GM12865 (cell line): ENCODE measurements at regions not wholly inside any gene's neighbourhood (a gene's known extent, or its start where the extent isn't known, plus 50 kb on each side); places are given as distances from the start of the nearest gene placed in this dataset.

Experiments
- DNase-seq: peaks from one replicate; pipeline ENCODE4 v3.0.0; 2010; ENCODE audit warnings: low read depth
- H3K4me3 ChIP-seq: 2 replicates; pipeline ENCODE4 v1.5.1; 2011; ENCODE audit warnings: mild to moderate bottlenecking, low read depth, low read length, control low read depth
- TF ChIP-seq, protein P1 (sequence below): IDR thresholded peaks from 2 replicates; pipeline ENCODE4 v1.5.1; 2011; ENCODE audit warnings: low read length, control low read depth, low read depth, inconsistent platforms; ENCODE audit not compliant: insufficient read depth; ENCODE audit errors: missing control alignments

DNA sequence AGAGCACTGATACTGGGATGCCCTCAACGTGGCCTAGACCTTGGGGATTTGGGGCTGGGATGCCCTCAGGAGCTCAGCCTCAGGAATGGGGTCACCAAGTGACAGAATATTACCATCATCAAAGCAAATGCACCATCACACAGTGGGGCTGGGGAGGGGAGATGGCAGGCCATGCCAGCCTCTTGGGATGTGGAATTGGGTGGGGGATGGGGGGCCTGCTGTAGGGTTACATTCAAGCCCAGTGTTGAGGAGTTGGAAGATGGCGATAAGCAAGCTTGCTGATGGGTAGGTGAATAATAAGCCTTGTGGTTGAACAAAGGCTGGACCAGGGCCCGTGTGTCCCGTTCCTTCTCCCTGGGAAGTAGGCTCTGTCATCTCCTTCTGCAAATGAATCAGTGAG is 69.1 kb upstream of the GPR12 start:
- TF ChIP-seq, protein P1, sequence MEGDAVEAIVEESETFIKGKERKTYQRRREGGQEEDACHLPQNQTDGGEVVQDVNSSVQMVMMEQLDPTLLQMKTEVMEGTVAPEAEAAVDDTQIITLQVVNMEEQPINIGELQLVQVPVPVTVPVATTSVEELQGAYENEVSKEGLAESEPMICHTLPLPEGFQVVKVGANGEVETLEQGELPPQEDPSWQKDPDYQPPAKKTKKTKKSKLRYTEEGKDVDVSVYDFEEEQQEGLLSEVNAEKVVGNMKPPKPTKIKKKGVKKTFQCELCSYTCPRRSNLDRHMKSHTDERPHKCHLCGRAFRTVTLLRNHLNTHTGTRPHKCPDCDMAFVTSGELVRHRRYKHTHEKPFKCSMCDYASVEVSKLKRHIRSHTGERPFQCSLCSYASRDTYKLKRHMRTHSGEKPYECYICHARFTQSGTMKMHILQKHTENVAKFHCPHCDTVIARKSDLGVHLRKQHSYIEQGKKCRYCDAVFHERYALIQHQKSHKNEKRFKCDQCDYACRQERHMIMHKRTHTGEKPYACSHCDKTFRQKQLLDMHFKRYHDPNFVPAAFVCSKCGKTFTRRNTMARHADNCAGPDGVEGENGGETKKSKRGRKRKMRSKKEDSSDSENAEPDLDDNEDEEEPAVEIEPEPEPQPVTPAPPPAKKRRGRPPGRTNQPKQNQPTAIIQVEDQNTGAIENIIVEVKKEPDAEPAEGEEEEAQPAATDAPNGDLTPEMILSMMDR: no peak
- DNase-seq: no peak
- no peak overlapping the region for H3K4me3 ChIP-seq

DNA sequence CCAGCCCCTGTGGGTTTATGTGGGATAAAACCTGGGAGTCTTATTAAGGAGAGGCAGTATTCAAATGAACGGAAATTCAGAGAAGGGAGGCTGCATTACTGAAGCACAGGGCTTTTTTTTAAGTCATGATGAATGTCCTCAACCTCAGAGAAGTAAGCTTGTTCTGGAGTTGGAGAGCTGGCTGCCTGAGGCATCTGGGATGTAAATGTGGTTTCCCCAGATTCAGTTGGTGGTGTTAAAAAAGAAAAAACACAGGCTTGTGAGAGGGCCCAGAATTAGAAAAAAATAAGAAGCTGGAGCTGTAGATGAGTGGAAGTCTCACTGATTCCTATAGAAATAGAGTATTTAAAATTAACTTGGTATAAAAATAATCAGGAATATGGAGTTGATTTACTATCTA is 64.0 kb upstream of the GPR12 start:
- TF ChIP-seq, protein P1: no peak
- H3K4me3 ChIP-seq: no peak overlapping the region
- DNase-seq: no peak

DNA sequence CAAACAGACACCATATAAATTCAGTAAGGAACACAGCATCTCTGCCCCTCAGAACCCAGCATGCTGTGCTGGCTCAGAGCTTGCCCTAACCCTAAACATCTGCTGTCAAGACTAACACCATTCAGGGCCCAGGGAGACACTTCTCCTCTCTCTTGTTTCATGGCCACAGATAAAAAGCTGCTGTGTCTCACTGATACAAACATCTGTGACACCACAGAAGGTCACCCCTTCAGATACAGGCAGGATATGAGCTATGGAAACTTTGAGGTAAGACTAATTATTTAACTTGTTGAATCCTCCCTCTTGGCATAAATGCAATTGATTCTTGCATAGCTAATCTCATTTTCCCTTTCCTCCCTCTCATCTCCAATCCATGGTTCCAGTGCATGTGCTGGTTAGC is 61.6 kb upstream of the GPR12 start:
- no peak for DNase-seq
- TF ChIP-seq, protein P1: no peak
- H3K4me3 ChIP-seq: no peak overlapping the region

DNA sequence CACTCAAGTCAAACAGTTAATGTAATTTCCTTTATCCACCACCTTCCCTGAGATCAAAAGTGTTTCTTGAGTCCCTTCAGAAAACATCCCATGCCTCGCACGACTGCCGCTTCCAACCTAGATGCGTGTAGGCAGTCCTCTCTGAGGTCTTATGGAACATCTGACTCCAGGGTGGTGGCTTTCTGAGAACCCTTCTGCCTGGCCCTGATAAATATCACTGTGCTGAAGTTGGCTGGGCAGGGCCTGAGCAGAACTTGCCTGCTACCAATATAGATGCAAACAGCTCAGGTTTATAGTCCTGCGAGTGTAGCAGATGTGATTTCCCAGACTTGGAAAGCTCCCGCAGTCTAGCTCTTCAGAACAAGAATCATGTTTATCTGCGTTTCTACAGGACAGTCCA is 61.1 kb upstream of the GPR12 start:
- H3K4me3 ChIP-seq: no peak overlapping the region
- DNase-seq: no peak
- TF ChIP-seq, protein P1: no peak

DNA sequence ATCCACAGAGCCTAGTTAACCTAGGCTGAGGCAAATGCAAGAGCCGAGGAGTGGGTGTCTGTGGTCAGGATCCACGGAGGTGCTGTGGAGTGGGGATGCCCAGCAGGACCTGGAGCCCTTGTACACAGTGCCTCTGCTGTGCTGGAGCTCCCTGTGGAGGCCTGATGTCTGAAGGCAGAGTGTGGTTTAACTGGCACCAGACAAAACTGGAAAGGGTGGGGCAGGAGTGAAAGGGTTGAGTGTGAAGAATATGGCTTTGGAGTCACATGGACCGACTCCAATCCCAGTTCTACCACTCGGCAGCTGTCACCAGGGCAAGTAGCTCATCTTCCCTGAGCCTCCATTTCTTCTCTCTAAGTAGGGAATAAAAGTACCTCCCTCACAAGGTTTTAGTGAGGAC is 60.3 kb upstream of the GPR12 start:
- no peak for DNase-seq
- H3K4me3 ChIP-seq: no peak overlapping the region
- TF ChIP-seq, protein P1: no peak

DNA sequence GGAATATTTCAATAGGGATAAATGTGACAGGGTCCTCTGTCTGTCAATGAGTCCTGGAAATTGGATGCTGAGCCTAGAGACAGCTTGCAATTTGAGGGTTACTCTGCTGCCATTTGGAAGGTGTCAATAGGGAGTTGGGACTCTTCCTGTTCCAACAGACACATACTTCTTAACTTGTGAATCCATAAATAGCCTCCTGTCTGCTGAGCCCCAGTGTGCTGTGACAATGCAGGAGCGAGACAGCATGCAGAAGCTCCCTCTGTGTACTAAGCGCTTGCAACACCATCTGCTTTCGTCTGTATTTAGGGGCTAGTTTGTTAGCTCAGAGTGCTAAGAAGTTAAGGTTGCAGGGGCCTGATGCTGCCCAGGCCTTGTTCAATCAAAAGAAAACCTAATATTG is 58.5 kb upstream of the GPR12 start:
- H3K4me3 ChIP-seq: no peak overlapping the region
- DNase-seq: no peak
- TF ChIP-seq, protein P1: no peak

DNA sequence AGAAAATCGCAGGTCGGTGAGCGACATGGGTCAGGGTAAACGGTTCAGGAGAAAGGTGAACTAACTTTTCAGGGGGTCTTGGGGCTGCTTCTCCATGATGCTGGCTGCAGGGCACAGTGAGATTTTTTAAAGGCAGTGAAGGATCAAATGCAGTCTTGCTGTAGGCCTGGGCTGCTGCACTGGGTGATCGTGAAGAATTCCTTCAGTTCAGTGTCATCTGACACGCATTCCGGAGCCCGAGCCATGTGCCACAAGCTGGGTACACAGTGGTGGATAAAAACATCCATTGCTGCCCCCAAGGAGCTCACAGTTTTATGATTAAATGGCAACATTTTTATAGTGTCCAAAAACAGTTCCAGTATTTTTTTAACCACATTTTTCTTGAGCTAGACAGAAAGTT is 56.3 kb upstream of the GPR12 start:
- no peak for DNase-seq
- no peak overlapping the region for H3K4me3 ChIP-seq
- TF ChIP-seq, protein P1: no peak
